22Rv1 (cell line): ENCODE measurements at regions not wholly inside any gene's neighbourhood (a gene's known extent, or its start where the extent isn't known, plus 50 kb on each side); places are given as distances from the start of the nearest gene placed in this dataset.

Experiments used
- ZFX ChIP-seq: fragments of 450-650 bp; IDR thresholded peaks from 2 replicates; pipeline ENCODE4 v1.6.1; 2017; ENCODE audit warnings: antibody characterized with exemption, borderline replicate concordance
- TF ChIP-seq, protein P1 (sequence below): fragments of 450-650 bp; IDR thresholded peaks from 2 replicates; pipeline ENCODE4 v1.5.1; 2017; ENCODE audit warnings: mild to moderate bottlenecking

DNA sequence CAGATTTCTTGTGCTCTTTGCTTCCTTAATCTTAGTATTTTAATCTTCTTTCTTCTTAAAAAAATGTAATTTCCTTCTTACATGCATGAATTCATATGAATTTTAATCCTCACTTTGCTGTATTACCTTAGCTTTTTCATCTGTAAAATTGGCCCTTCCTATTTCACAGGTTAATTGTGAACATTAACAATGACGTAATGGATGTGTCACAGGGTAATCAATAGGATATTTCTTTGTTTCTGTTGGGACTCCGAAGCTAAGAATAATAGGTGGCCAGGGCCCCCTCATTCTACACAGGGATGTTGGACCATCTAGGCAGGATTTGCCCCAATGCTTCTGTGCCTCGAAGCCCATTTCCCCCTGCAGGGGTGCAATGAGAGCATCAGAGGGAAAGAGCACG lies 187.4 kb upstream of the NFIB start:
- TF ChIP-seq, protein P1, sequence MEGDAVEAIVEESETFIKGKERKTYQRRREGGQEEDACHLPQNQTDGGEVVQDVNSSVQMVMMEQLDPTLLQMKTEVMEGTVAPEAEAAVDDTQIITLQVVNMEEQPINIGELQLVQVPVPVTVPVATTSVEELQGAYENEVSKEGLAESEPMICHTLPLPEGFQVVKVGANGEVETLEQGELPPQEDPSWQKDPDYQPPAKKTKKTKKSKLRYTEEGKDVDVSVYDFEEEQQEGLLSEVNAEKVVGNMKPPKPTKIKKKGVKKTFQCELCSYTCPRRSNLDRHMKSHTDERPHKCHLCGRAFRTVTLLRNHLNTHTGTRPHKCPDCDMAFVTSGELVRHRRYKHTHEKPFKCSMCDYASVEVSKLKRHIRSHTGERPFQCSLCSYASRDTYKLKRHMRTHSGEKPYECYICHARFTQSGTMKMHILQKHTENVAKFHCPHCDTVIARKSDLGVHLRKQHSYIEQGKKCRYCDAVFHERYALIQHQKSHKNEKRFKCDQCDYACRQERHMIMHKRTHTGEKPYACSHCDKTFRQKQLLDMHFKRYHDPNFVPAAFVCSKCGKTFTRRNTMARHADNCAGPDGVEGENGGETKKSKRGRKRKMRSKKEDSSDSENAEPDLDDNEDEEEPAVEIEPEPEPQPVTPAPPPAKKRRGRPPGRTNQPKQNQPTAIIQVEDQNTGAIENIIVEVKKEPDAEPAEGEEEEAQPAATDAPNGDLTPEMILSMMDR = no peak
- no peak for TF ChIP-seq ZFX
